ENCODE measurements at regions not wholly inside any gene's neighbourhood (a gene's known extent, or its start where the extent isn't known, plus 50 kb on each side); places are given as distances from the start of the nearest gene placed in this dataset.

DNA sequence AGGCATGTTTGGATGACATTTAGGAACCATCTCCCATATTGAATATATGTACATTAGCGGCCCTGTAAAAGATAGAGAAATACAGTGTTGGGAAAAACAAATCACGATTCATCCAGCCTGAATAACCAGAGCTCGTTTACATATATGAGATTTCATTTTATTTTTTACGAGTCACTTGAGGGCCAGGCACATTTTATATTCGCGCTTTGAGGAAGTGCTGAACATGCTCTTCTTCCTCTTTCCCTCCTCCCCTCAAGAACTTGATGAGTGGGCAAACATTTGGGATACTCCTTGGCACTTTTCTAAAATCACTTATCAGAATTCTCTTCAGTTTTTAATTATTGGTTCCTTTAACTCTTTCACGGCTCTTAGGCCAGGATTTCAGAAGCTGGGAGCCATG is 268.0 kb upstream of the TANK start:
- TF ChIP-seq, protein P1, sequence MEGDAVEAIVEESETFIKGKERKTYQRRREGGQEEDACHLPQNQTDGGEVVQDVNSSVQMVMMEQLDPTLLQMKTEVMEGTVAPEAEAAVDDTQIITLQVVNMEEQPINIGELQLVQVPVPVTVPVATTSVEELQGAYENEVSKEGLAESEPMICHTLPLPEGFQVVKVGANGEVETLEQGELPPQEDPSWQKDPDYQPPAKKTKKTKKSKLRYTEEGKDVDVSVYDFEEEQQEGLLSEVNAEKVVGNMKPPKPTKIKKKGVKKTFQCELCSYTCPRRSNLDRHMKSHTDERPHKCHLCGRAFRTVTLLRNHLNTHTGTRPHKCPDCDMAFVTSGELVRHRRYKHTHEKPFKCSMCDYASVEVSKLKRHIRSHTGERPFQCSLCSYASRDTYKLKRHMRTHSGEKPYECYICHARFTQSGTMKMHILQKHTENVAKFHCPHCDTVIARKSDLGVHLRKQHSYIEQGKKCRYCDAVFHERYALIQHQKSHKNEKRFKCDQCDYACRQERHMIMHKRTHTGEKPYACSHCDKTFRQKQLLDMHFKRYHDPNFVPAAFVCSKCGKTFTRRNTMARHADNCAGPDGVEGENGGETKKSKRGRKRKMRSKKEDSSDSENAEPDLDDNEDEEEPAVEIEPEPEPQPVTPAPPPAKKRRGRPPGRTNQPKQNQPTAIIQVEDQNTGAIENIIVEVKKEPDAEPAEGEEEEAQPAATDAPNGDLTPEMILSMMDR (conservative IDR thresholded peaks at IDR 0.05; ENCODE audit: low read length): no peak
- TF ChIP-seq EZH2phosphoT487 (IDR thresholded peaks at IDR 0.05; ENCODE audit: borderline replicate concordance): no peak

Data from Loucy (cell line).